Activated CD4-positive, alpha-beta T cell treated with anti-CD3 and anti-CD28 coated beads for 48 hours (primary cell): ENCODE measurements at regions not wholly inside any gene's neighbourhood (a gene's known extent, or its start where the extent isn't known, plus 50 kb on each side); places are given as distances from the start of the nearest gene placed in this dataset.

Experiments used
- DNase-seq: peaks from one replicate; pipeline ENCODE4 v3.0.0-alpha.2; 2020

DNA sequence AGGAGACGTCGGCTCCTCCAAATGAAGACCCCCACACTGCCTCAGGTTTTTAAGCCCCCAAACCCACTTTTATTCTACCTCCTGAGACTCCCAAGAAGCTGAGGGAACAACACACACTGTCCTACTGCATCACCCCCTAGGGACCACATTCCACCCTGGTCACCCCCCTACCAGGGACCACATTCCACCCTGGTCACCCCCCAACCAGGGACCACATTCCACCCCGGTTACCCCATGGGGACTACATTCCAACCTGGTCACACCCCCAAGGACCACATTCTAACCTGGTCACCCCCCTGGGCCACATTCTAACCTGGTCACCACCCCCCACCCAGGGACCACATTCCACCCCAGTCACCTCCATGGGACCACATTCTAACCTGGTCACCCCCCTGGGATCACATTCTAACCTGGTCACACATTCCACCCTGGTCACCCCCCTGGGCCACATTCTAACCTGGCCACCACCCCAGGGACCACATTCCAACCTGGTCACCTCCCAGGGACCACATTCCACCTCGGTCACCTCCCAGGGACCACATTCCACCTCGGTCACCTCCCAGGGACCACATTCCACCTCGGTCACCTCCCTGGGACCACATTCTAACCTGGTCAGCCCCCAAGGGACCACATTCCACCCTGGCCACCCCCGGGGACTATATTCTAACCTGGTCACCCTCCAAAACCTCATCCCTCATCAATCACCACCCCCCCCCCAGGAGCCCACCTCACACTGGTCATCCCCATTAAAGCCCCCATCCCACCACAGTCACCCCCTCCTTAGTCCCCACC, 587.6 kb downstream of the NPHP4 start:
- no peak for DNase-seq

DNA sequence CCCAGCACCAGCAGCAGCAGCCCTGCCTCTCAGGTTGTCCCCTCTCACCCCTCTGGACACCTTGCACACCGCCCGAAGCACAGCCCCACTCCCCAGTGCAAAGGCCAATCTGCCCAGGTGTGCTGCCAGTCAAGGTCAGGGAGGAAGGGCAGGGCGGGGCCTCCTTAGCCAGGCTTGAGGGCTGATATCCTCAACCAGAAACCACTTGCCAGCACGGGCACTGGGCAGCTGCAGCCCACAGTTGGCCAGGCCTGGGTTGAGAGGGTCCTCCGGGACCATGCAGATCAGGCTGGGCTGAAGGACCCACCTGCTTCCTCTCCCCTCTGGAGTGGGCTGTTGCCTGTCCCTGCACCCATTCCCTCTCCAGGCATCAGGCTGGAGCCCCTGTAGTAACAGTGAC, 588.3 kb downstream of the NPHP4 start:
- no peak for DNase-seq

DNA sequence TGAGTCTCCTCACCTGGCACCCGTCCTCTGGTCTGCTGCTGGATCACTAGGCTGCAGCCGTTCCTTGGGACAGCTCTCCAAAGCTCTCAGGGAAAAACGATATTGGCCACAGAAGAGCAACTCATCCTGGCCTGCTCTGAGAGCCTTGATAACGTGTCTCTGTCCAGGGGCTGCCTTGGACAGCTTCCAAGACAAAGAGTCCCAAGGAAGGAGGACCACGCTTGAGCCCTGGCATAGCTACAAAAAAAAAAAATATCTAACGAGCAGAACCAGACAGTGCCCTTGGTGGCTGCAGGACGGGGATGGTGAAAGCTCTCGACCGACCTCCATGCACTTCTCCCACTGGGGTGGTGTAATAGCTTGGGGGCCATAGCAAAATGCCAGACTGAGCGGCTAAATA, 589.6 kb downstream of the NPHP4 start:
- DNase-seq: no peak

DNA sequence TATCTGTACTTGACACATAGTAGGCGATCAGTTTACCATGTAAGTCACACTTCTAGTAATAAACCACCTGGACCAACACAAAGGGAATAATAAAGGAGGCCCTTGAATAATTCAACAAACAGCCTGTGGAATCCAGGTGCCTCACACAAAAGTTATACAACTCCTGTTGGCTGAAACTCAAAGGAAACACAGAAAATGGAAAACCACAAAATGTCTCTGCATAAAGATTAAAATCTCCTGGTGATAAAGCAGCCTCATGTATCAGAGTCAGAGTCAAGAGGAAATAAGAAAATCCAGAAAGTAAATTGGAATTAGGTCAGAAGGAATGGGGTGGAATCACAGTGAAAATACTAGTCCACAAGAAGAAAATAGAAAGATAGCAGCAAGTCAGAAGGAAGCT, 592.5 kb downstream of the NPHP4 start:
- DNase-seq: no peak

DNA sequence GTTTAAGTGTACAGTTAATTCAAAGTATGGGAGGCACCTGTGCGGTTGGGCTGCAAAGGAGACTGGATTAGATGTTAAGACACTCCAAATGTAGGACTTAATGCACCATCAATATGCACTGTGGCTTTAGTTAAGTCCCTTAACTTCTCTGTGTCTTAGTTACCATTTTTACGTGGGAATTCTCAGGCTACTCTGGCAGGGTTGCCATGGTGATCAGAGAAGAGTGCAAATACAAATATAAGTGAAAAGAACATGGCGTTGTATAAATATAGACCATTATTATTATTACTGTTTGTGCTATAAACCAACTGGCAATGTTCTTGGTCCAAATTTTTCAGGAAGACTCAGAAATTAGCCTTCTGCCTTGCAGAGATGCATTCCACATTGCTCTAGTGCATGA, 595.6 kb downstream of the NPHP4 start:
- no peak for DNase-seq

- no peak for DNase-seq
Measured at GRCh38 chr1:5394111-5394510, 598.1 kb downstream of the NPHP4 start.

DNA sequence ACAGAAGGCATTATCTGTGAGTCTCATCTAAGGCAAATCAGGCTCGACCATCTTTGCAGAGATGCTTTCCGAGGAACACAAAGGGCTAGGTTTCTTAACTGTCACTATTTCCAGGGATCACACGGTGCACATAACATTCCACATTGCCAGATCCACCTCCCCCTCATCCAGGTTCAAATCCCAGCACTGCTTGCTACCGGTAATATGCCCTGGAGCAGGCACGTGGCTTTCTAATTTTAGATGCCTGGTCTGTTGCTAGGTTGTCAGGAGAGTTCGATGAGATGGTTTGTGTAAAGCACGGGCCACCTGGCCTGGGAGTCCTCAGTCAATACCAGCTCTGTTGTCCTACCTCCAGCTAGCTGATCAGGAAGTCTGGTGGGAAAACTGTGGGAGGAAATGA, 598.6 kb downstream of the NPHP4 start:
- no peak for DNase-seq

DNA sequence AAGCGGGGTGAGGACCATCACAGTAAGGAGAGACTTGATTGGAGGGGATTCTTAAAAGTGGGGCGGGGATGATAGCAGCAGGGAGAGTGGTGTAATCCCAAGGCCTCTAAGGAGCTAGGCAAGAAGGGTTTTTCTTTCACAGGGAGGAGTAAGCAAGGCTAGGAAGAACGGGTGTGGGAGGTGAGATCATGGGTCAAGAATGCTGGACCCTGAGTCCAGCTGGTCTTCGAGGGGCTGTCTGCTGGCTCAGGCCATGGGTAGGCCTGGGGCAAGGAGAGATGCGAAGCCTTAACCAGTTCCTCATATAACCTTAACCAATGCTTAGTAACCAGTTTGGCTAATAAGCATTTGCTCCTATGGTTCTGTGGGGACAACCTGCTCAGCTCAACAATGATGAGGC, 599.1 kb downstream of the NPHP4 start:
- DNase-seq: no peak

DNA sequence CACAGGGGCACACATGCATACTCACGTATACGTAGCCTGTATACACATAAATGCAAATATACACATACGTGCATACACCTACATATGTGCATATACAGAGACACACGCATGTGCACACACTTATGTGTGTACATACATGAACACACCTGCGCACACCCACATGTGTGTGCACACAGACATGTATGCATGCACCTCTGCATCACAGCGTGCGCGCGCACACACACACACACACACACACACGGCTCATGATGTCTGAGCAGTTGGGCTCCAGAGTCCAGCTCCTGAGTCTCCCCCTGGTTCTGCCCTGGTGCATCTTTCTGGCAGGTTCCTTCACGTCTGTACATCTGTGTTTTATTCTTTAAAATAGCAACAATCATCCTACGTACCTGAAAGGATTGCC, 600.5 kb downstream of the NPHP4 start:
- no peak for DNase-seq

- DNase-seq: peak; percentile 31
Measured at GRCh38 chr1:5390504-5390903, 601.7 kb downstream of the NPHP4 start.

GRCh38 chr1:5389101-5389885, 602.9 kb downstream of the NPHP4 start:
- no peak for DNase-seq

GRCh38 chr1:5388622-5389021, 603.6 kb downstream of the NPHP4 start:
- no peak for DNase-seq

- DNase-seq: no peak
Measured at GRCh38 chr1:5386371-5386770, 605.9 kb downstream of the NPHP4 start.

DNA sequence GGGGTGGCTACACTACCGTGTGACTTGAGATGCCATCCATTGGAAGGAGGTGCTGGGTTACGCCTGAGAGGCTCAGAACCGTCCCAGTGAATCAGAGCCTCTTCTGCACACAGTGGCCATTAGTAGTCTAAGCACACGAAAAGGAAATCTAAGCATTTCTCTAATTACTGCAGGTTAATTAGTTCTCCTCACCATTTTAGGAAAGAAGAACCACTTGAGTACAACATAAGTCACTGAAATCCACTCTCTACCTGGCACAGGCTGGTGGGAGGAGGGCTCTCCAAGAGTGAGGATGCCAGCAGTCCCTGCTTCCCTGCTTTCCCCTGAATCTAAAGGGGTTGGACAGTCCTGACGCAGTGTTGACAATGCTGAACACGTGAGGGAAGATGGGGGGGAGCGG, 606.3 kb downstream of the NPHP4 start:
- DNase-seq: no peak

DNA sequence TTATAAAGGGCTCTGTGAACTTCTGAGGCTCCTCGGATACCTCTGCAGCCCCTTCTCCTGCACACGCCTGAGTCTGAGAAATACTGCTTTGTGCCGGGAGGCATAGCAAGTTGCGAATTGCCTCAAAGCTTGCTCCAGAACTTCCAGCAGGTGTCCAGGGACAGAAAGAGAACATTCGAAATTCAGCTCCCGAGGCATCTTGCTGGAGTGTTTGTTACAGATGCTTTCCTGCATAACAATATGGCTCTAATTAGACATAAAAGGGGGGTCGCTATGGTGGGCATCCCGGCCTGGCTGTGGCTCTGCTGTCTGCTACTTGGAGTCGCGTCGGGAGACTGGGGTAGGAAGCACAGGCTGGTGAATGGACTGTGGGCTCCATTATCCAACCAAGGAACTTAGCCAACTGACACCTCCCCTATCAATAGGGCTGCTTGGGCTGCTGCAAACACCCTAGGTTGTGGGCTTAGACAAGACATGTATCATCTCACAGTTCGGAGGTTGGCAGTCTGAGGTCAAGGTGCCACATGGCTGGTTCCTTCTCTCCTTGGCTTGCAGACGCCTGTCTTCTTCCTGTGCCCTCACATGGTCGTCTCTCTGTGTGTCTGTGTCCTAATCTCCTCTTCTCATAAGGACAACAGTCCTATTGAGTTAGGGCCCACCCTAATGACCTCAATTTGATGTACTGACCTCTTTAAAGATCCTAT, 607.0 kb downstream of the NPHP4 start:
- DNase-seq: no peak

- no peak for DNase-seq
Measured at GRCh38 chr1:5381491-5381890, 610.7 kb downstream of the NPHP4 start.

GRCh38 chr1:5379176-5379759, 613.0 kb downstream of the NPHP4 start:
- DNase-seq: no peak

DNA sequence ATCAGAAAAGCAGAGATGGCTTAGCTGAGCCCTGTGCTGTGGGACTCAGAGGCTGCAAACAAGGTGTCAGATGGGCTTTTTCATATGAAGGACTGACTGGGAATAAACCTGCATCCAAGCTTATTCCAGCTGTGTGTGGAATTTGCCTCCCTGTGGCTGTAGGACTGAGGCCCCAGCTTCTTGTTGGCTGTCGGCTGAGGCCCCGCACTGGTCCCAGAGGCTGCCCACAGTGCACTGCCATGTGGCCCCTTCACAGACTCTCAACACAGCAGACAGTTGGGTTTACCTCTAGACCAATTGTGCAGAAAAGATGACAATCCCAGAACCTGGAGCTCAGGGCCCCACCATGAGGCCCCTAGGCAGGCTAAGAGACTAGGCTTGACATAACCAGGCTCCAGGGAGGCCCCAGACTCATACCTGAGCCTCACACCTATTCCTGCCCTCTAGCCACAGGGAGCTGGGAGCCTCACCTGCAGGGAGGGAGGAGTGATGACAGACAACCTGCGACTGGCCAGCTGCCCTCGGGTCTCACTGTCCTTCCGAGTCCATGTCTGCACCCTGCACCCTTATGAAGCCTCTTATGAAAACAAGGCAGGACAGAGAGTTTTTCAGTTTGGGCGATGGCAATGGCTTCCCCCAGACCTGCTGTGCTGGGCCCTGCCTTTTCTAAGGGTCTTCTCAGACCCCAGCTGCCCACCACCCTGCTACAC, 615.5 kb downstream of the NPHP4 start:
- no peak for DNase-seq

DNA sequence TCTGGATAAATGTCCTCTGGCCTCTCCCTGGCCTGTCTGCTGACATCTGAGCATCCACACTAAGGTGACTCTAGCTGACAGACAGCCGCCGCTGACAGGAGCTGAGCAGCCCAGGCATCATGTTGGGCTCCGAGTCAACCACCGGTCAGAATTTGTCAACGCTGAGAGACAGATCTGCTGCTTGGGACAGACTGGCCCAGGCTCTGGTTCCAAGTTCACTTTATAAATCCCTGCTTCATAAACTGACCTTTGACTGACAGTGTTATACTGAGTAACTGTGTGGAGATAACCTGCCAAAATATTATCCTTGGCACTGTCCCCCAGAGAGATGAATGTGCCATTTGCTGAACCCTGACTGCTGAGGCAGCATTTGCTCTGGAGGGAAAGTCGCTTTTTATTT, 616.7 kb downstream of the NPHP4 start:
- no peak for DNase-seq

DNA sequence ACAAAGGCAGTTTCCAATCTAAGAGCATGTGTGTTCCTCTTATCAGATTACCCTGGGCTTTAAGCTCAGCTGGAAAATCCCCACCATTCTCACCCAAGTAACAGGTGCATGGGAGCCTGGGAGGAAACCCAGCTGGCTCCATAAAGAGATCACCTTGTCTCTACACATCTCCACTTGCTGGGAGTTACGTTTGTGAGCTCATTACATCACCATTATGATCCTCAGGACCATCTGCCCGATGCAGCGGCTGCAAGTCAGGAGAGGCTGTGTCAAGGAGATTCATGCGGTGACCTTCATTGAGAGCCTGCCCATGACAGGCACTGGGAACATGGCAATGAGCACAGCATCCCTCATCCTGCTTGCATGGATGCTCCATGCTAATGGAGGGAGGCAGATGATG, 618.0 kb downstream of the NPHP4 start:
- DNase-seq: no peak

- DNase-seq: no peak
Measured at GRCh38 chr1:5373281-5373680, 618.9 kb downstream of the NPHP4 start.

DNA sequence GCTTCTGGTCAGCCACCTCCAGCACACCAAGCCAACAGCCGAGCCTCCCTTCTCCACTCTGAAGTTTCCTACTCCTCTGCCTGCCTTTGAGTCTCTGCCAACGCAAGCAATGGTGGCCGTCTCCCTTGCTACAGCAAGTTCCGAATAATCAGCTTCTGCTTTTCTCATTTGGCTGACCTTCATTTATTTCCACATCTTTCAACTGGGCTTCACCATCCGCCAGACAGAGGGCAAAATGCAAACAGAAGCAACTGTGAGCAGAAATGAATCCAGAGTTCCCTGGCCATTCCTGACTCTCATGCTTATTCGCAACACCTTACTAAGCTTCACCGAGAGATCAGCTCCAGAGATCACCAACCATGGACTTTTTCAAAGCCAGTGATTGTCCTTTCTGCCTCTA, 621.0 kb downstream of the NPHP4 start:
- no peak for DNase-seq

DNA sequence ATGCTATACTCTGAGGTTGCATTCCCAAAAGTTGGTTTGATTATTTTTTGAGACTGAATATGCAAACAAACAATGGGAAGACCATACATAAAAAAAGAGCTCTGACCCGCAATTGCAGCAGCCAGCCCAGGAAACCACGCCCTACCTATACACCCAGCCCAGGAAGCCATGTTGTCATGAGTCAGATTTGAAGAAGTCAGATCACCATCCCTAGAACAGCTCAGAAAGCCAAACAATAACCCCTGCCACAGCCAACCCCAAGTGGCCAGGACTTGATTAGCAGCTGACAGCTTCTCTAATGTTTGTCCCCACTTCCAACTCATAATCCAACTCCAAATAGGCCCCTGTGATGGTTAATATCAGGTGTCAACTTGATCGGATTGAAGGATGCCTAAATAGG, 621.9 kb downstream of the NPHP4 start:
- peak; percentile 19 for DNase-seq
